Endothelial cell of umbilical vein (primary cell): ENCODE measurements at regions not wholly inside any gene's neighbourhood (a gene's known extent, or its start where the extent isn't known, plus 50 kb on each side); places are given as distances from the start of the nearest gene placed in this dataset.

Source experiments
- BruUV-seq: library from RNA; stranded (reverse); fragments of 400-500 nt; replicated peaks from 2 replicates; lab custom pipeline; 2021; lab: Mats Ljungman, UMichigan
- CTCF ChIA-PET: fragments of 300-600, 350-600 bp; sonication (Branson Sonifier 250); formaldehyde crosslinking; loops from one replicate; lab custom pipeline; 2021; ENCODE audit warnings: antibody characterized with exemption, inconsistent platforms; lab: Charles Lee
- POLR2A ChIA-PET: fragments of 300-600, 350-600 bp; sonication (Branson Sonifier 250); formaldehyde crosslinking; loops from one replicate; lab custom pipeline; 2021; ENCODE audit warnings: antibody characterized with exemption, inconsistent platforms; lab: Charles Lee
- DNase-seq: peaks from one replicate; pipeline ENCODE4 v3.0.0-alpha.2; 2011; ENCODE audit warnings: low read depth, low spot score
- FAIRE-seq: peaks from 2 replicates; lab custom pipeline; 2011; peaks lifted over from hg19 to GRCh38; lab: Jason Lieb, UNC
- H2AFZ ChIP-seq: 2 replicates; pipeline ENCODE4 v1.6.0; 2012; ENCODE audit warnings: low read depth, low read length, control low read depth, inconsistent platforms
- H3K27ac ChIP-seq: 2 replicates; pipeline ENCODE4 v1.5.1; 2011; ENCODE audit warnings: low read depth, mild to moderate bottlenecking, control low read depth, low read length, moderate library complexity; ENCODE audit not compliant: insufficient read depth
- H3K27me3 ChIP-seq, 2 experiments: 2 replicates each; pipeline versions ENCODE4 v1.6.0 to v1.6.1; 2011; ENCODE audit warnings: low read length in 2 of 2, mixed read lengths in 1 of 2; ENCODE audit not compliant: control insufficient read depth in 2 of 2, insufficient read depth in 2 of 2
- H3K36me3 ChIP-seq, 2 experiments: 2 replicates in 1 of 2; 3 replicates in 1 of 2; pipeline ENCODE4 v1.5.1; 2011; ENCODE audit warnings: low read length in 2 of 2, mild to moderate bottlenecking in 1 of 2, moderate library complexity in 1 of 2; ENCODE audit not compliant: control insufficient read depth in 2 of 2, insufficient read depth in 2 of 2; ENCODE audit errors: extremely low read depth in 1 of 2
- H3K4me1 ChIP-seq: 3 replicates; pipeline ENCODE4 v1.5.1; 2011; ENCODE audit warnings: mild to moderate bottlenecking, low read length; ENCODE audit not compliant: control insufficient read depth, insufficient read depth; ENCODE audit errors: extremely low read depth
- H3K4me2 ChIP-seq: 2 replicates; pipeline ENCODE4 v1.6.1; 2011; ENCODE audit warnings: low read length, control low read depth, mixed read lengths; ENCODE audit not compliant: insufficient read depth
- H3K4me3 ChIP-seq, 3 experiments: fragments of 200-600 bp in 1 of 3; sonication (generic), shearing (Covaris generic) in 1 of 3; replicated peaks in 1 of 3; 2 replicates each; pipeline ENCODE4 v1.5.1; 2011 to 2016; ENCODE audit warnings: control low read depth in 3 of 3, low read length in 3 of 3, mild to moderate bottlenecking in 2 of 3, inconsistent platforms in 1 of 3, low read depth in 1 of 3, moderate library complexity in 1 of 3; ENCODE audit not compliant: insufficient read depth in 1 of 3
- H3K79me2 ChIP-seq: 2 replicates; pipeline ENCODE4 v1.6.0; 2012; ENCODE audit warnings: low read length, inconsistent platforms; ENCODE audit not compliant: control insufficient read depth, insufficient read depth
- H3K9ac ChIP-seq: replicated peaks from 2 replicates; pipeline ENCODE3; 2011; ENCODE audit warnings: low read length, control low read depth; ENCODE audit not compliant: insufficient read depth; ENCODE audit errors: extremely low read depth
- H3K9me1 ChIP-seq: replicated peaks from 3 replicates; pipeline ENCODE4 v1.6.0; 2011; ENCODE audit warnings: mild to moderate bottlenecking, low read length; ENCODE audit not compliant: control insufficient read depth, insufficient read depth; ENCODE audit errors: extremely low read depth
- H3K9me3 ChIP-seq: replicated peaks from 2 replicates; pipeline ENCODE4 v1.5.1; 2012; ENCODE audit warnings: low read length, inconsistent platforms; ENCODE audit not compliant: control insufficient read depth, insufficient read depth
- H4K20me1 ChIP-seq: replicated peaks from 2 replicates; pipeline ENCODE3; 2011; ENCODE audit warnings: mild to moderate bottlenecking, low read length; ENCODE audit not compliant: control insufficient read depth, insufficient read depth; ENCODE audit errors: extremely low read depth
- CTCF ChIP-seq, 2 donors: IDR thresholded peaks; 1 replicate in 1 of 2; 2 replicates in 1 of 2; pipeline ENCODE4 v1.5.1; 2011; ENCODE audit warnings: low read length in 2 of 2, mild to moderate bottlenecking in 2 of 2, moderate library complexity in 2 of 2, control low read depth in 1 of 2, inconsistent platforms in 1 of 2, low read depth in 1 of 2; ENCODE audit not compliant: insufficient read depth in 1 of 2; ENCODE audit errors: extremely low read depth in 1 of 2
- EZH2 ChIP-seq: IDR thresholded peaks from 2 replicates; pipeline ENCODE4 v1.6.1; 2012; ENCODE audit warnings: borderline replicate concordance, low read depth, mild to moderate bottlenecking, moderate library complexity, low read length, inconsistent platforms; ENCODE audit not compliant: severe bottlenecking
- FOS ChIP-seq: IDR thresholded peaks from 2 replicates; pipeline ENCODE4 v1.6.1; 2011; ENCODE audit warnings: mild to moderate bottlenecking, low read length, moderate library complexity, borderline replicate concordance; ENCODE audit not compliant: insufficient read depth
- GATA2 ChIP-seq: IDR thresholded peaks from 2 replicates; pipeline ENCODE4 v1.7.0; 2011; ENCODE audit warnings: low read depth, mild to moderate bottlenecking, moderate library complexity, mixed read lengths, low read length; ENCODE audit not compliant: insufficient read length, insufficient read depth
- JUN ChIP-seq: IDR thresholded peaks from 2 replicates; pipeline ENCODE4 v1.6.1; 2011; ENCODE audit warnings: borderline replicate concordance, low read depth; ENCODE audit not compliant: insufficient read length, insufficient read depth
- MAX ChIP-seq: IDR thresholded peaks from 2 replicates; pipeline ENCODE4 v1.6.1; 2011; ENCODE audit not compliant: insufficient read depth, insufficient read length
- MYC ChIP-seq: IDR thresholded peaks from one replicate; pipeline ENCODE4 v1.6.1; 2011; ENCODE audit warnings: mild to moderate bottlenecking, low read depth, low read length
- POLR2A ChIP-seq: IDR thresholded peaks from 2 replicates; pipeline ENCODE4 v1.6.1; 2012; ENCODE audit warnings: low read depth, mild to moderate bottlenecking, control low read depth, low read length
- POLR2AphosphoS5 ChIP-seq: IDR thresholded peaks from 2 replicates; pipeline ENCODE4 v1.6.1; 2012; ENCODE audit warnings: low read depth, mild to moderate bottlenecking, control low read depth, low read length, moderate library complexity; ENCODE audit not compliant: insufficient read depth
- dilution Hi-C: fragments of 300-500 bp; cut with MboI; formaldehyde crosslinking; loops from one replicate; pipeline ENCODE4 v1.15.0; 2019; ENCODE audit warnings: low sequenced_read_pairs; ENCODE audit not compliant: extremely low pct_ligation_motif_present
- intact Hi-C: fragments of 100-400 bp; cut with micrococcal nuclease; formaldehyde crosslinking; loops from one replicate; pipeline ENCODE4 v1.10.0; 2022

GRCh38 chr2:88252111-88252510 is 82.0 kb downstream of the THNSL2 start:
- dilution Hi-C loops = no loop called here
- FAIRE-seq (no peak), DNase-seq (no peak)
- Histone ChIP-seq H3K9me1 (no peaks in the 10 kb centered on the region), H3K79me2 (no peaks in the 10 kb centered on the region), H2AFZ (no peak overlapping the region), H3K9ac (no peak overlapping the region), H3K27me3 (no peaks in the 10 kb centered on the region), H3K9me3 (no peaks in the 10 kb centered on the region), H3K27ac (no peak overlapping the region), H4K20me1 (no peaks in the 10 kb centered on the region), H3K4me2 (no peak overlapping the region), H3K4me1 (no peaks in the 10 kb centered on the region), H3K36me3 (no peaks in the 10 kb centered on the region), H3K4me3 (no peak overlapping the region)
- CTCF ChIA-PET = no interaction called here
- intact Hi-C loops = no loop called here
- no TSS peak for BruUV-seq
- TF ChIP-seq FOS = no peak
- TF ChIP-seq EZH2 = no peak
- TF ChIP-seq CTCF (IDR thresholded peaks at IDR 0.05; ENCODE audit: extremely low read depth in 1 of 2, insufficient read depth in 1 of 2, low read depth in 1 of 2, low read length in 2 of 2) = no peak
- TF ChIP-seq JUN = no peak
- no peak for TF ChIP-seq GATA2
- no peak for TF ChIP-seq MAX
- no peak for TF ChIP-seq MYC
- TF ChIP-seq POLR2A = no peak
- TF ChIP-seq POLR2AphosphoS5 = no peak
- POLR2A ChIA-PET = no interaction called here
